Keratinocyte (primary cell): ENCODE measurements at regions not wholly inside any gene's neighbourhood (a gene's known extent, or its start where the extent isn't known, plus 50 kb on each side); places are given as distances from the start of the nearest gene placed in this dataset.

ENCODE experiments used
- DNase-seq: peaks from one replicate; pipeline ENCODE4 v3.0.0-alpha.2; 2011; ENCODE audit warnings: low read depth, missing footprints, low spot score
- FAIRE-seq: peaks from 2 replicates; lab custom pipeline; 2011; peaks lifted over from hg19 to GRCh38; lab: Jason Lieb, UNC
- H2AFZ ChIP-seq: 2 replicates; pipeline ENCODE4 v1.6.0; 2012; ENCODE audit warnings: low read length, control low read depth, inconsistent platforms; ENCODE audit not compliant: control insufficient read depth
- H3K27ac ChIP-seq: 2 replicates; pipeline ENCODE4 v1.5.1; 2011; ENCODE audit warnings: low read length; ENCODE audit not compliant: control insufficient read depth, insufficient read depth
- H3K27me3 ChIP-seq: 3 replicates; pipeline ENCODE4 v1.6.0; 2011; ENCODE audit warnings: low read length; ENCODE audit not compliant: control insufficient read depth, insufficient read depth; ENCODE audit errors: extremely low read depth
- H3K36me3 ChIP-seq, 2 experiments: 2 replicates in 1 of 2; 3 replicates in 1 of 2; pipeline ENCODE4 v1.5.1; 2011; ENCODE audit warnings: low read length in 2 of 2, mild to moderate bottlenecking in 1 of 2; ENCODE audit not compliant: control insufficient read depth in 2 of 2, insufficient read depth in 2 of 2; ENCODE audit errors: extremely low read depth in 1 of 2
- H3K4me1 ChIP-seq: 3 replicates; pipeline ENCODE4 v1.5.1; 2011; ENCODE audit warnings: low read length; ENCODE audit not compliant: control insufficient read depth, insufficient read depth; ENCODE audit errors: extremely low read depth
- H3K4me2 ChIP-seq: 3 replicates; pipeline ENCODE4 v1.6.0; 2011; ENCODE audit warnings: low read depth, low read length; ENCODE audit not compliant: control insufficient read depth, insufficient read depth; ENCODE audit errors: extremely low read depth
- H3K4me3 ChIP-seq, 3 experiments: fragments of 200-600 bp in 1 of 3; sonication (generic) in 1 of 3; 2 replicates in 2 of 3; 3 replicates in 1 of 3; pipeline ENCODE4 v1.5.1; 2011 to 2016; ENCODE audit warnings: low read length in 3 of 3, mild to moderate bottlenecking in 3 of 3, control low read depth in 2 of 3, inconsistent platforms in 1 of 3, low read depth in 1 of 3, mixed read lengths in 1 of 3, mixed run types in 1 of 3, moderate library complexity in 1 of 3; ENCODE audit not compliant: control insufficient read depth in 2 of 3, insufficient read depth in 2 of 3; ENCODE audit errors: extremely low read depth in 1 of 3
- H3K79me2 ChIP-seq: 2 replicates; pipeline ENCODE4 v1.6.0; 2012; ENCODE audit warnings: low read length; ENCODE audit not compliant: control insufficient read depth, insufficient read depth
- H3K9ac ChIP-seq: 3 replicates; pipeline ENCODE4 v1.6.0; 2011; ENCODE audit warnings: low read length; ENCODE audit not compliant: control insufficient read depth, insufficient read depth; ENCODE audit errors: extremely low read depth
- H3K9me1 ChIP-seq: 3 replicates; pipeline ENCODE4 v1.6.0; 2011; ENCODE audit warnings: low read length; ENCODE audit not compliant: control insufficient read depth, insufficient read depth; ENCODE audit errors: extremely low read depth
- H3K9me3 ChIP-seq: 2 replicates; pipeline ENCODE4 v1.5.1; 2012; ENCODE audit warnings: low read depth, low read length; ENCODE audit not compliant: control insufficient read depth
- H4K20me1 ChIP-seq: 3 replicates; pipeline ENCODE4 v1.6.0; 2011; ENCODE audit warnings: low read length; ENCODE audit not compliant: control insufficient read depth, insufficient read depth; ENCODE audit errors: extremely low read depth
- EZH2 ChIP-seq: IDR thresholded peaks from one replicate; pipeline ENCODE4 v1.6.1; 2012; ENCODE audit warnings: inconsistent platforms, mild to moderate bottlenecking, low read length, moderate library complexity
- dilution Hi-C: fragments of 300-500 bp; cut with MboI; formaldehyde crosslinking; loops from one replicate; pipeline ENCODE4 v1.7.0; 2020; ENCODE audit warnings: low sequenced_read_pairs; ENCODE audit not compliant: extremely low pct_ligation_motif_present
- TF ChIP-seq, protein P1 (sequence below), 3 experiments: IDR thresholded peaks in 1 of 3; conservative IDR thresholded peaks in 1 of 3; optimal IDR thresholded peaks in 1 of 3; 2 replicates in 2 of 3; 3 replicates in 1 of 3; pipeline versions ENCODE3 to v1.5.1; 2011; ENCODE audit warnings: low read length in 3 of 3, mild to moderate bottlenecking in 3 of 3, moderate library complexity in 2 of 3, control low read depth in 1 of 3, inconsistent platforms in 1 of 3; ENCODE audit not compliant: insufficient read depth in 2 of 3; ENCODE audit errors: extremely low read depth in 1 of 3

DNA sequence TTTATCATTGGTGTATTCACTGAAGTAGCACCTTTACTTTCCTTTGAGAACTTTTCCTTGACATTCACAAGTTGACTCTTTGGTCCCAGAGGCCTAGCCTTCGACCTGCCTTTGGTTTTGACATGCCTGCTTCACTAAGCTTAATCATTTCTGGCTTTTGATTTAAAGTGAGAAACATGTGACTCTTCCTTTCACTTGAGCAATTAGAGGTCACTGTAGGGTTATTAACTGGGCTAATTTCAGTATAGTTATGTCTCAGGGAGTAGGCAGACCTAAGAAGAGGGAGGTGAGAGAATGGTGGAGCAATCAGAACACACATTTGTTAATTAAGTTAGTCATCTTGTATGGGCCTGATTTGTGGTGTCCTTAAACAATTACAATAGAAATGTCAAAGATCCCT is 1040.7 kb upstream of the SLC39A10 start:
- Histone ChIP-seq H2AFZ (no peak overlapping the region), H3K4me3 (no peak overlapping the region), H4K20me1 (no peaks in the 10 kb centered on the region), H3K4me1 (no peaks in the 10 kb centered on the region), H3K79me2 (no peaks in the 10 kb centered on the region), H3K27ac (no peak overlapping the region), H3K4me2 (no peak overlapping the region), H3K9me3 (no peaks in the 10 kb centered on the region), H3K9me1 (no peaks in the 10 kb centered on the region), H3K27me3 (no peaks in the 10 kb centered on the region), H3K36me3 (no peaks in the 10 kb centered on the region), H3K9ac (no peak overlapping the region)
- FAIRE-seq = no peak
- dilution Hi-C loops = no loop called here
- no peak for DNase-seq
- TF ChIP-seq EZH2 = no peak
- TF ChIP-seq, protein P1, sequence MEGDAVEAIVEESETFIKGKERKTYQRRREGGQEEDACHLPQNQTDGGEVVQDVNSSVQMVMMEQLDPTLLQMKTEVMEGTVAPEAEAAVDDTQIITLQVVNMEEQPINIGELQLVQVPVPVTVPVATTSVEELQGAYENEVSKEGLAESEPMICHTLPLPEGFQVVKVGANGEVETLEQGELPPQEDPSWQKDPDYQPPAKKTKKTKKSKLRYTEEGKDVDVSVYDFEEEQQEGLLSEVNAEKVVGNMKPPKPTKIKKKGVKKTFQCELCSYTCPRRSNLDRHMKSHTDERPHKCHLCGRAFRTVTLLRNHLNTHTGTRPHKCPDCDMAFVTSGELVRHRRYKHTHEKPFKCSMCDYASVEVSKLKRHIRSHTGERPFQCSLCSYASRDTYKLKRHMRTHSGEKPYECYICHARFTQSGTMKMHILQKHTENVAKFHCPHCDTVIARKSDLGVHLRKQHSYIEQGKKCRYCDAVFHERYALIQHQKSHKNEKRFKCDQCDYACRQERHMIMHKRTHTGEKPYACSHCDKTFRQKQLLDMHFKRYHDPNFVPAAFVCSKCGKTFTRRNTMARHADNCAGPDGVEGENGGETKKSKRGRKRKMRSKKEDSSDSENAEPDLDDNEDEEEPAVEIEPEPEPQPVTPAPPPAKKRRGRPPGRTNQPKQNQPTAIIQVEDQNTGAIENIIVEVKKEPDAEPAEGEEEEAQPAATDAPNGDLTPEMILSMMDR (optimal IDR thresholded peaks at IDR 0.05 in 1 of 3, IDR thresholded peaks at IDR 0.05 in 1 of 3, conservative IDR thresholded peaks at IDR 0.05 in 1 of 3; ENCODE audit: extremely low read depth in 1 of 3, insufficient read depth in 2 of 3, low read length in 3 of 3) = no peak

DNA sequence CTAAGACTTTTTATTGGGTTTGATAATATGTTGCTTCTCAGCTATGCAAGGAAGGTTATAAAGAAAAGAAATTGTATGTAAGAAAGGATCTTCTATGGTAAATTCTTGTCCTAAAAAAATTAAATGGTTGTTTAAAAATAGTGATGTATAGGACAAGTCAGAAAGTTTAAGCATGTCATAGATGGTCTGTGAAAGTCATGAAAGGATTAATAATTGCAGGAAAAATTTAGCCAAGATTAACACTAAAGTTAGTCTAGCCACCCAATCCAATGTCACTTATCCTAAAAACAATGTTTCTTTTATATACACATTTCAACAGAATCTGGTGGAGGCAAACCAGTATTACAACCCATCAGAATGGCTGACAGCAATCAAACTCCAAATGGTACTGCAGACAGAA is 1046.7 kb upstream of the SLC39A10 start:
- H3K4me1 ChIP-seq = no peaks in the 10 kb centered on the region
- H4K20me1 ChIP-seq = no peaks in the 10 kb centered on the region
- no peaks in the 10 kb centered on the region for H3K27me3 ChIP-seq
- no peak overlapping the region for H3K27ac ChIP-seq
- H3K79me2 ChIP-seq = no peaks in the 10 kb centered on the region
- no peak for TF ChIP-seq EZH2
- TF ChIP-seq, protein P1 (optimal IDR thresholded peaks at IDR 0.05 in 1 of 3, IDR thresholded peaks at IDR 0.05 in 1 of 3, conservative IDR thresholded peaks at IDR 0.05 in 1 of 3; ENCODE audit: extremely low read depth in 1 of 3, insufficient read depth in 2 of 3, low read length in 3 of 3) = no peak
- H3K9me3 ChIP-seq = no peaks in the 10 kb centered on the region
- H2AFZ ChIP-seq = no peak overlapping the region
- no peaks in the 10 kb centered on the region for H3K36me3 ChIP-seq
- dilution Hi-C loops = no loop called here
- H3K9ac ChIP-seq = no peak overlapping the region
- no peak overlapping the region for H3K4me3 ChIP-seq
- H3K4me2 ChIP-seq = no peak overlapping the region
- no peak for FAIRE-seq
- DNase-seq = no peak
- no peaks in the 10 kb centered on the region for H3K9me1 ChIP-seq
